NCI-H1694 treated with DMSO at 0.1 percent for 48 hours (cell line): ENCODE measurements at regions not wholly inside any gene's neighbourhood (a gene's known extent, or its start where the extent isn't known, plus 50 kb on each side); places are given as distances from the start of the nearest gene placed in this dataset.

ENCODE experiments used
- DNase-seq: peaks from one replicate; lab custom pipeline; 2025; lab: John Stamatoyannopoulos, UW

- no peak for DNase-seq
These were observed 98.8 kb upstream of the GAP43 start for GRCh38 chr3:115524549-115524948.

GRCh38 chr3:115525731-115526130 lies 97.6 kb upstream of the GAP43 start:
- no peak for DNase-seq

- no peak for DNase-seq
These were observed 90.1 kb upstream of the GAP43 start for GRCh38 chr3:115533218-115533617.

- DNase-seq: no peak
These were observed 87.1 kb upstream of the GAP43 start for GRCh38 chr3:115536171-115536570.

GRCh38 chr3:115537669-115538068 lies 85.6 kb upstream of the GAP43 start:
- no peak for DNase-seq

- no peak for DNase-seq
These were observed 76.1 kb upstream of the GAP43 start for GRCh38 chr3:115547207-115547606.

GRCh38 chr3:115548611-115549010 lies 74.7 kb upstream of the GAP43 start:
- no peak for DNase-seq

- no peak for DNase-seq
These were observed 74.2 kb upstream of the GAP43 start for GRCh38 chr3:115549071-115549470.

- no peak for DNase-seq
These were observed 73.0 kb upstream of the GAP43 start for GRCh38 chr3:115550285-115550761.

GRCh38 chr3:115551016-115551415 lies 72.3 kb upstream of the GAP43 start:
- DNase-seq: no peak

- no peak for DNase-seq
These were observed 71.3 kb upstream of the GAP43 start for GRCh38 chr3:115552007-115552406.

- no peak for DNase-seq
These were observed 69.4 kb upstream of the GAP43 start for GRCh38 chr3:115553796-115554486.

GRCh38 chr3:115554487-115554807 lies 68.9 kb upstream of the GAP43 start:
- no peak for DNase-seq

GRCh38 chr3:115562636-115563267 lies 60.6 kb upstream of the GAP43 start:
- no peak for DNase-seq

GRCh38 chr3:115563984-115564383 lies 59.3 kb upstream of the GAP43 start:
- DNase-seq: no peak

GRCh38 chr3:115571413-115571812 lies 51.9 kb upstream of the GAP43 start:
- no peak for DNase-seq
